HG02763 (cell line): ENCODE measurements at regions not wholly inside any gene's neighbourhood (a gene's known extent, or its start where the extent isn't known, plus 50 kb on each side); places are given as distances from the start of the nearest gene placed in this dataset.
"Not testable (repeated sequence)": the region's sequence is repeated elsewhere in the genome, so short reads cannot be mapped to it uniquely, and the experiment has no call there.

Source experiments
- ATAC-seq: cut with Tn5 transposase; IDR thresholded peaks from one replicate; pipeline ENCODE4 v1.9.1; 2021; ENCODE audit warnings: mild to moderate bottlenecking, moderate library complexity; ENCODE audit not compliant: unreplicated experiment

- ATAC-seq, result no peak
Observed at GRCh38 chr2:8327371-8328100, 354.3 kb upstream of the ID2 start.

GRCh38 chr2:8328217-8328616 lies 353.6 kb upstream of the ID2 start:
- ATAC-seq, result no peak

- no peak for ATAC-seq
Observed at GRCh38 chr2:8329660-8330622, 351.9 kb upstream of the ID2 start.

GRCh38 chr2:8331068-8331467 lies 350.8 kb upstream of the ID2 start:
- no peak for ATAC-seq

GRCh38 chr2:8332646-8333045 lies 349.2 kb upstream of the ID2 start:
- ATAC-seq, result no peak

GRCh38 chr2:8333177-8333831 lies 348.6 kb upstream of the ID2 start:
- no peak for ATAC-seq

GRCh38 chr2:8333832-8334187 lies 348.0 kb upstream of the ID2 start:
- ATAC-seq, result not testable (repeated sequence)

GRCh38 chr2:8334866-8335325 lies 347.0 kb upstream of the ID2 start:
- no peak for ATAC-seq

- ATAC-seq, result no peak
Observed at GRCh38 chr2:8335801-8336200, 346.1 kb upstream of the ID2 start.

- no peak for ATAC-seq
Observed at GRCh38 chr2:8337321-8337720, 344.5 kb upstream of the ID2 start.

GRCh38 chr2:8342407-8342806 lies 339.4 kb upstream of the ID2 start:
- ATAC-seq, result no peak

GRCh38 chr2:8343031-8343430 lies 338.8 kb upstream of the ID2 start:
- ATAC-seq, result no peak

GRCh38 chr2:8344144-8345097 lies 337.4 kb upstream of the ID2 start:
- ATAC-seq, result no peak

- ATAC-seq, result no peak
Observed at GRCh38 chr2:8345200-8345599, 336.7 kb upstream of the ID2 start.

GRCh38 chr2:8346208-8346607 lies 335.6 kb upstream of the ID2 start:
- no peak for ATAC-seq

GRCh38 chr2:8346706-8347430 lies 335.0 kb upstream of the ID2 start:
- no peak for ATAC-seq

GRCh38 chr2:8348911-8349310 lies 332.9 kb upstream of the ID2 start:
- not testable (repeated sequence) for ATAC-seq

- no peak for ATAC-seq
Observed at GRCh38 chr2:8352296-8352695, 329.6 kb upstream of the ID2 start.

- no peak for ATAC-seq
Observed at GRCh38 chr2:8352989-8353388, 328.9 kb upstream of the ID2 start.
